ENCODE measurements at regions not wholly inside any gene's neighbourhood (a gene's known extent, or its start where the extent isn't known, plus 50 kb on each side); places are given as distances from the start of the nearest gene placed in this dataset.
A peak's percentile ranks its signal among the peaks of the same experiment; 100 is the strongest.

DNA sequence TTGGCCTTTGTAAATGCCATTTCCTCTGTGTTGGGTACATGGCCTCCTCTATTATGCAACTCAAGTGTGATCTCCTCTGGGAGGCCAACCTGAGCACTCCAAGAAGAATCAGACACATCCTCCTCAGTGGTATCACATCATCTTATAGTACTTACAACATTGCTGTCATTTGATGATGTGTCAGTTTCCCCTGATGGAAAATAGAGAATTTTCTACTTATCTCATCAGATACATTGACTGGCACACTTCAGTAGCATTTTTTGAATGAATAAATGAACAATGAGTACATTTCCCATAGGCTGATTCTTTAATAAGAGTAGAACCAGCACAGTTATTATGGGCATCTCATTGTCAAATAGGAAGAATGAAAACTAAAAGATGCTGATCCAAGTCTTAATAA lies 86.6 kb upstream of the NXPH2 start:
- no peak for DNase-seq (ENCODE audit: low read depth)
- TF ChIP-seq, protein P1, sequence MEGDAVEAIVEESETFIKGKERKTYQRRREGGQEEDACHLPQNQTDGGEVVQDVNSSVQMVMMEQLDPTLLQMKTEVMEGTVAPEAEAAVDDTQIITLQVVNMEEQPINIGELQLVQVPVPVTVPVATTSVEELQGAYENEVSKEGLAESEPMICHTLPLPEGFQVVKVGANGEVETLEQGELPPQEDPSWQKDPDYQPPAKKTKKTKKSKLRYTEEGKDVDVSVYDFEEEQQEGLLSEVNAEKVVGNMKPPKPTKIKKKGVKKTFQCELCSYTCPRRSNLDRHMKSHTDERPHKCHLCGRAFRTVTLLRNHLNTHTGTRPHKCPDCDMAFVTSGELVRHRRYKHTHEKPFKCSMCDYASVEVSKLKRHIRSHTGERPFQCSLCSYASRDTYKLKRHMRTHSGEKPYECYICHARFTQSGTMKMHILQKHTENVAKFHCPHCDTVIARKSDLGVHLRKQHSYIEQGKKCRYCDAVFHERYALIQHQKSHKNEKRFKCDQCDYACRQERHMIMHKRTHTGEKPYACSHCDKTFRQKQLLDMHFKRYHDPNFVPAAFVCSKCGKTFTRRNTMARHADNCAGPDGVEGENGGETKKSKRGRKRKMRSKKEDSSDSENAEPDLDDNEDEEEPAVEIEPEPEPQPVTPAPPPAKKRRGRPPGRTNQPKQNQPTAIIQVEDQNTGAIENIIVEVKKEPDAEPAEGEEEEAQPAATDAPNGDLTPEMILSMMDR (conservative IDR thresholded peaks at IDR 0.05; ENCODE audit: low read depth, low read length): no peak
- H3K4me3 ChIP-seq (ENCODE audit: low read depth, low read length): no peak overlapping the region

DNA sequence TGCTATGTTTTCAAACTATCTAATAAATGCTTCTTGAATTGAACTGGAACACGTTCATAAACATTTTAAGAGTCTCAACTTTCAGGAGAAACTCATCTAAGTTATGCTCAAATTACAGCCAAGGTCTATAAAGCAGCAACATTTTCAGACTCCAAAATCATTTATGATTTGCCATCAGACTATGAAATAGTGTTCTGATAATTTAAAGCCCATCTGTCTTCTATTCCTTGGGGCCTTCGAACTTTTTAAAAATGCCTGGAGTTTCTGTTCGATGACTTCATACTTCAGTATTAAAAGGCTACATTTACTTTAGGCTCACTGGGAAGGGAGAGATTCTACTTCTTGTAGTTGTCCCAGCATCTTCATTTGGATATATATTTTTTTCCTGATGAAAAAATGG lies 73.6 kb upstream of the NXPH2 start:
- no peak for DNase-seq (ENCODE audit: low read depth)
- no peak overlapping the region for H3K4me3 ChIP-seq (ENCODE audit: low read depth, low read length)
- TF ChIP-seq, protein P1 (conservative IDR thresholded peaks at IDR 0.05; ENCODE audit: low read depth, low read length): no peak

DNA sequence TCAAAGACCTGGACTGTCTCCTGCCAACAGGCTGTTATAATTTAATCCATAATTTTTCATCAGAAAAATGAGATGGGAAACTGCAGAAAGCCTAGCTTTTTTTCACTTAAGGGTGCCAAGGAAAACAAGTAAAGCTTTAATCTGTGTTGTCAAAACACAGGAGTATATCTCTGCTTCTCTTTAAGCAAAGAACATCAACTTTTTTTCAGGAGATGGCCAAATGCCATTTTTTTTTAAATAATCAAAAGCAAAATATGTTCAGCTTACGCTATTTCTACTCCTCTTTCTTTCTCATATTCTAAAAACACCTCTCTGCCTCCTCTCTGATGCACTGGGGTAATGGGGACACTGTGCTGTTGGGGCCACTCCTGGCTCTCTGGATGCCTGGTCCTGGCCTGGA lies 73.1 kb upstream of the NXPH2 start:
- DNase-seq (ENCODE audit: low read depth): no peak
- TF ChIP-seq, protein P1 (conservative IDR thresholded peaks at IDR 0.05; ENCODE audit: low read depth, low read length): no peak
- H3K4me3 ChIP-seq (ENCODE audit: low read depth, low read length): no peak overlapping the region

DNA sequence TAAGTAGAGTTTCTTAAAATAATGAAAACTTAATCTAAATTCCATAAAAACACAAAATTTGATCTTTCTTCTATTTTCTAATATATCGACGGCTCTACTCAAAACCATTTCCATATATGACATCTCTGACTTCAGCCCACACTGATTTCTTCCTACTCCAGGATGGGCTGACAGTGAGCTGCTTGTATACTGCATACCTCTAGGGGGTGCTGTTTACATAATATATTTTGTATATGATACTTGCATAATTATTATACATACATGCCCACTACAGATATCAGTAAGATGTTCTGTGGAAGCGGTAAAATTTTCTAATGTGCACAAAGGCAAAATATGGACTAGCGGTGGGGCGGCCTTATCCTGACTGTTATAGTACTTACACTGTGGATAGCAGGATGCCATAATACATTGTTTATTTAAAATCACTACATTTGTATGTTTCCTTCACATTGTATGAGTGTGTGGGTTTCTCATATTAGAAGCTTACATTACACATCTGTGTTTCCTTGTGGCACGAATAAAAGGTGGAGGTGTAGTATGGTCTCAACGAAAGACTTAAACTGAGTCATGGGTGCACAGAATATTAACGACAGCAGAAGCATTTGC lies 66.1 kb upstream of the NXPH2 start:
- no peak overlapping the region for H3K4me3 ChIP-seq (ENCODE audit: low read depth, low read length)
- TF ChIP-seq, protein P1 (conservative IDR thresholded peaks at IDR 0.05; ENCODE audit: low read depth, low read length): peak; percentile 72
- DNase-seq (ENCODE audit: low read depth): peak; percentile 45

DNA sequence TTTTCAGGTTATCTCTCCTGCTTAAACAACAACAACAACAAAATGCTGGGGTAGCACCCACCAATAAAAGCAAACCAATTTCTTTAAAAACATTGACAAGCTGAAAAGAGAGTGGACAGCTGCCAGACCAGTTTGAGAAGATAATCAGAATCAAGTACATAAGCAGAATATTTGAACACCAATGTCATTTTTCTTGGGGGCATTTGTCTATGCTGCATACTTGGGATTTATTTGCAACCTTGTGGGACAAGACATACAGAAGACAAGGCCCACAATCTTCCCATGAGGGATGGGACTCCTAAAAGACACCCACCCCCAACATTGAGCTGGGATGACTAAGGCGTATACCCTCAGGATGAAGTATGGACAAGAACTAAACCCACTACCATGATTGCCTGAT lies 62.2 kb upstream of the NXPH2 start:
- no peak overlapping the region for H3K4me3 ChIP-seq (ENCODE audit: low read depth, low read length)
- no peak for DNase-seq (ENCODE audit: low read depth)
- TF ChIP-seq, protein P1 (conservative IDR thresholded peaks at IDR 0.05; ENCODE audit: low read depth, low read length): no peak

DNA sequence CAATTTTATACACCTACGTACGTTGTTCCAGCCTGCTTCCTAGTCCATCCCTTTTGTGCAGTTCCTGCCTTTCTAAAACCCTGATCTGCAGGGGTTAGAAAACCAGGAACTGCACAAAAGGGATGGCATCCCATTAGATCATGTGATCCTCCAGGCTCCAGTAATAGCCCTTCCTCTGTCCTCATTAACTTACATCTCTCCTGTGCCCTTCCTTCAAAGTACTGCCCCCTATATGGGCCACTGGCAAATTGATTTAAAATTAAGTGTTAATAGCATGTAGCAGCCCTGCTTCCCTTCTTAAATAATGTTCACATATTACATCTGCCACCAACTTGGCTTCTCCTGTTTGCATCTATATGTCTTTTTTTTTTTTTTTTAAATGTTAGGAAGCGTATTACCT lies 61.3 kb upstream of the NXPH2 start:
- no peak for DNase-seq (ENCODE audit: low read depth)
- TF ChIP-seq, protein P1 (conservative IDR thresholded peaks at IDR 0.05; ENCODE audit: low read depth, low read length): no peak
- no peak overlapping the region for H3K4me3 ChIP-seq (ENCODE audit: low read depth, low read length)

DNA sequence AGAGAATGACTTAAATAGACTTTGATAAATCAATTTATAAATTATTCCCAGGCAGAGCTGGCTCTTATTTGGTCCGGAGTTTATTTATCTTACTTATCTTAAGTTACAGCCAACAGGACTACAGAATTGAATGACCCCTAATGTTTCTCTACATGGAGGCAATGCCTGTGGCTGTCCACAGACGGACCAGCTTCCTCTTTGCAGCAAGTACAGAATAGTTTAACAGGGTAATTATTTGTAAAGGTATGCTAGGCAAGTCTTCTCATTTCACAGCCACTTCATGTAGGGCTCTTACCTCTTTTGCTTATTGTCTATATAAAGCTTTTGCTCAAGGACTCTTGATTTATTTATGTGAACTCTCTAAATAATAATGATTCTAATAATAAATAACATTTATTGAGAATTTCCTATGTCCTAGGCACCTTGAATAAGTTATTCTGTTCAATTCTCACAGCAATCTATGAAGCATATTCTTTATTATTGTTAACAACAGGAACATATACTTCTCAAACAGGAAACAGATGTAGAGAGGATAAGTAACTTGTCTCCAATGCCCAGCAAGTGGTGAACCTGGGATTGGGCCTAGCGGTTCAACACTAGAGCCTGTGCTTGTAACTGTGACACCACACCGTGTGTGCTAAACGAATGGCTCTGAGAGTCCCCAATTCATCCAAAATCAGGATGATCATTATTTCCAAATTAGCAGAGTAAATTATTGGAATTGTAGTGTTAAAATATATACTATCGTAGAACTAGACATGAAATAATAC lies 58.8 kb upstream of the NXPH2 start:
- TF ChIP-seq, protein P1 (conservative IDR thresholded peaks at IDR 0.05; ENCODE audit: low read depth, low read length): no peak
- H3K4me3 ChIP-seq (ENCODE audit: low read depth, low read length): no peak overlapping the region
- no peak for DNase-seq (ENCODE audit: low read depth)

Data from choroid plexus epithelial cell (primary cell).